GM23338 (cell line): ENCODE measurements at regions not wholly inside any gene's neighbourhood (a gene's known extent, or its start where the extent isn't known, plus 50 kb on each side); places are given as distances from the start of the nearest gene placed in this dataset.

Source experiments
- ATAC-seq: fragments of 200-7000 bp; cut with Tn5 transposase; 3 replicates; pipeline ENCODE4 v1.9.1; 2020
- DNase-seq: peaks from one replicate; pipeline ENCODE4 v3.0.0-alpha.2; 2015; ENCODE audit warnings: low spot score
- H2AFZ ChIP-seq: fragments of 200-600 bp; sonication (generic); 2 replicates; pipeline ENCODE4 v1.8.0; 2016; ENCODE audit warnings: antibody characterized with exemption, mild to moderate bottlenecking, moderate library complexity
- H3F3A ChIP-seq: fragments of 200-600 bp; sonication (generic); replicated peaks from 2 replicates; pipeline ENCODE4 v1.8.0; 2017; ENCODE audit warnings: antibody characterized with exemption, mixed run types, low read depth
- H3K27ac ChIP-seq: fragments of 200-600 bp; sonication (generic); 2 replicates; pipeline ENCODE4 v1.6.1; 2016; ENCODE audit warnings: low read depth
- H3K27me3 ChIP-seq: fragments of 200-600 bp; sonication (generic); 2 replicates; pipeline ENCODE4 v1.8.0; 2016; ENCODE audit warnings: mild to moderate bottlenecking, mixed run types, moderate library complexity; ENCODE audit not compliant: insufficient read depth
- H3K36me3 ChIP-seq: fragments of 200-600 bp; sonication (generic); 2 replicates; pipeline ENCODE4 v1.8.0; 2016; ENCODE audit warnings: mild to moderate bottlenecking; ENCODE audit not compliant: insufficient read depth
- H3K4me1 ChIP-seq: fragments of 200-600 bp; sonication (generic); 2 replicates; pipeline ENCODE4 v1.8.0; 2016; ENCODE audit warnings: mild to moderate bottlenecking, moderate library complexity; ENCODE audit not compliant: insufficient read depth
- H3K4me2 ChIP-seq: fragments of 200-600 bp; sonication (generic); 2 replicates; pipeline ENCODE4 v1.7.1; 2017; ENCODE audit warnings: mixed run types
- H3K4me3 ChIP-seq: fragments of 200-600 bp; sonication (generic); 2 replicates; pipeline ENCODE4 v1.6.1; 2016; ENCODE audit warnings: mixed run types
- H3K79me2 ChIP-seq: fragments of 200-600 bp; sonication (generic); replicated peaks from 2 replicates; pipeline ENCODE4 v1.8.0; 2017; ENCODE audit warnings: mild to moderate bottlenecking; ENCODE audit not compliant: insufficient read depth
- H3K9me2 ChIP-seq: fragments of 200-600 bp; sonication (generic); 2 replicates; pipeline ENCODE4 v1.8.0; 2017; ENCODE audit not compliant: insufficient read depth
- H4K20me1 ChIP-seq: fragments of 200-600 bp; sonication (generic); replicated peaks from 2 replicates; pipeline ENCODE4 v1.8.0; 2017; ENCODE audit warnings: mild to moderate bottlenecking; ENCODE audit not compliant: insufficient read depth
- H3K27ac Mint-ChIP-seq: 2 replicates; pipeline ENCODE4 v1.8.0; 2020; ENCODE audit warnings: inconsistent platforms, mild to moderate bottlenecking, moderate library complexity, mixed read lengths
- H3K27me3 Mint-ChIP-seq: 3 replicates; pipeline ENCODE4 v1.8.0; 2022; ENCODE audit warnings: low read depth, mild to moderate bottlenecking, moderate library complexity, mixed read lengths, inconsistent platforms; ENCODE audit not compliant: insufficient read depth, poor library complexity
- H3K36me3 Mint-ChIP-seq: 3 replicates; pipeline ENCODE4 v1.8.0; 2021; ENCODE audit warnings: low read depth, mild to moderate bottlenecking, inconsistent platforms, moderate library complexity, mixed read lengths
- H3K4me1 Mint-ChIP-seq: 3 replicates; pipeline ENCODE4 v1.8.0; 2020; ENCODE audit warnings: mild to moderate bottlenecking, inconsistent platforms, mixed read lengths
- H3K4me3 Mint-ChIP-seq: 3 replicates; pipeline ENCODE4 v1.8.0; 2021; ENCODE audit warnings: moderate library complexity, mild to moderate bottlenecking, inconsistent platforms, mixed read lengths
- H3K9me3 Mint-ChIP-seq: 3 replicates; pipeline ENCODE4 v1.8.0; 2020; ENCODE audit warnings: moderate library complexity, mild to moderate bottlenecking, inconsistent platforms, mixed read lengths
- CREB1 ChIP-seq: fragments of 250-450 bp; sonication (Bioruptor Pico); IDR thresholded peaks from 2 replicates; pipeline ENCODE4 v1.5.0; 2020; ENCODE audit warnings: low read depth, mild to moderate bottlenecking, moderate library complexity
- CTCF ChIP-seq, 2 experiments: fragments of 200-600 bp in 1 of 2; sonication (generic) in 1 of 2; conservative IDR thresholded peaks; 2 replicates each; pipeline versions ENCODE4 v1.5.1 to v1.6.1; 2016 to 2017; ENCODE audit warnings: antibody characterized with exemption in 2 of 2, low read depth in 2 of 2, mild to moderate bottlenecking in 2 of 2, moderate library complexity in 1 of 2
- ETS1 ChIP-seq: IDR thresholded peaks from 2 replicates; pipeline ENCODE4 v1.6.1; 2016; ENCODE audit warnings: antibody characterized with exemption
- EZH2 ChIP-seq: fragments of 200-600 bp; sonication (generic); IDR thresholded peaks from one replicate; pipeline ENCODE4 v1.8.0; 2017; ENCODE audit warnings: antibody characterized with exemption, mild to moderate bottlenecking, low read depth; ENCODE audit not compliant: unreplicated experiment
- EZH2phosphoT487 ChIP-seq: fragments of 200-600 bp; sonication (generic); IDR thresholded peaks from one replicate; pipeline ENCODE4 v1.8.1; 2018; ENCODE audit warnings: antibody characterized with exemption; ENCODE audit not compliant: unreplicated experiment
- JUNB ChIP-seq: IDR thresholded peaks from one replicate; pipeline ENCODE4 v1.6.1; 2016; ENCODE audit warnings: antibody characterized with exemption; ENCODE audit not compliant: unreplicated experiment
- NANOG ChIP-seq: IDR thresholded peaks from 2 replicates; pipeline ENCODE4 v1.6.1; 2016; ENCODE audit warnings: antibody characterized with exemption, borderline replicate concordance
- POLR2AphosphoS5 ChIP-seq: IDR thresholded peaks from 2 replicates; pipeline ENCODE4 v1.6.1; 2016; ENCODE audit warnings: antibody characterized with exemption, low read depth
- REST ChIP-seq: IDR thresholded peaks from one replicate; pipeline ENCODE4 v1.6.1; 2018; ENCODE audit warnings: antibody characterized with exemption; ENCODE audit not compliant: unreplicated experiment
- STAT1 ChIP-seq: IDR thresholded peaks from one replicate; pipeline ENCODE4 v1.6.1; 2016; ENCODE audit warnings: antibody characterized with exemption; ENCODE audit not compliant: unreplicated experiment
- ZNF114 ChIP-seq: fragments of 250-450 bp; sonication (Bioruptor Pico); IDR thresholded peaks from 2 replicates; pipeline ENCODE4 v1.5.0; 2020; ENCODE audit warnings: mild to moderate bottlenecking, moderate library complexity
- ZNF331 ChIP-seq: fragments of 250-450 bp; sonication (Bioruptor Pico); IDR thresholded peaks from 2 replicates; pipeline ENCODE4 v1.5.0; 2020; ENCODE audit warnings: low read depth, mild to moderate bottlenecking, moderate library complexity
- ZNF462 ChIP-seq: fragments of 250-450 bp; sonication (Bioruptor Pico); IDR thresholded peaks from 2 replicates; pipeline ENCODE4 v1.5.0; 2020; ENCODE audit warnings: mild to moderate bottlenecking, moderate library complexity

GRCh38 chr3:170792471-170792870 lies 77.5 kb downstream of the RPL22L1 start:
- Mint-ChIP-seq H3K9me3 (no peaks in the 10 kb centered on the region), H3K4me1 (no peaks in the 10 kb centered on the region), H3K27me3 (no peaks in the 10 kb centered on the region), H3K27ac (no peak overlapping the region), H3K36me3 (no peaks in the 10 kb centered on the region), H3K4me3 (no peak overlapping the region)
- ATAC-seq (no peak), DNase-seq (no peak)
- Histone ChIP-seq H3K79me2 (no peaks in the 10 kb centered on the region), H4K20me1 (no peaks in the 10 kb centered on the region), H3K36me3 (no peaks in the 10 kb centered on the region), H3K9me2 (no peaks in the 10 kb centered on the region), H3K27me3 (no peaks in the 10 kb centered on the region), H3F3A (no peaks in the 10 kb centered on the region), H2AFZ (peak overlapping the region; percentile 23; the same call in 1 of the 2 replicates), H3K4me1 (no peaks in the 10 kb centered on the region), H3K4me2 (no peak overlapping the region), H3K4me3 (no peak overlapping the region), H3K27ac (no peak overlapping the region)
- TF ChIP-seq REST (no peak), ZNF331 (CRISPR knock-in tag) (no peak), CTCF (conservative IDR thresholded peaks at IDR 0.05; ENCODE audit: low read depth in 2 of 2) (no peak), EZH2phosphoT487 (no peak), POLR2AphosphoS5 (no peak), JUNB (no peak), STAT1 (no peak), ZNF462 (CRISPR knock-in tag) (no peak), ETS1 (no peak), ZNF114 (CRISPR knock-in tag) (no peak), NANOG (no peak), CREB1 (CRISPR knock-in tag) (no peak), EZH2 (no peak)
